ENCODE measurements at regions not wholly inside any gene's neighbourhood (a gene's known extent, or its start where the extent isn't known, plus 50 kb on each side); places are given as distances from the start of the nearest gene placed in this dataset.

- H3K4me3 ChIP-seq (ENCODE audit: low read depth, low read length) = no peak overlapping the region
- no peak for TF ChIP-seq CTCF (IDR thresholded peaks at IDR 0.05; ENCODE audit: low read depth, low read length)
Measured at GRCh38 chr15:39338251-39338650, 242.6 kb upstream of the THBS1 start.

- no peak overlapping the region for H3K4me3 ChIP-seq (ENCODE audit: low read depth, low read length)
- TF ChIP-seq CTCF (IDR thresholded peaks at IDR 0.05; ENCODE audit: low read depth, low read length) = no peak
Measured at GRCh38 chr15:39340903-39341645, 239.8 kb upstream of the THBS1 start.

- H3K4me3 ChIP-seq (ENCODE audit: low read depth, low read length) = no peak overlapping the region
- TF ChIP-seq CTCF (IDR thresholded peaks at IDR 0.05; ENCODE audit: low read depth, low read length) = no peak
Measured at GRCh38 chr15:39344662-39345141, 236.2 kb upstream of the THBS1 start.

- no peak for TF ChIP-seq CTCF (IDR thresholded peaks at IDR 0.05; ENCODE audit: low read depth, low read length)
- H3K4me3 ChIP-seq (ENCODE audit: low read depth, low read length) = no peak overlapping the region
Measured at GRCh38 chr15:39345176-39345575, 235.7 kb upstream of the THBS1 start.

- no peak overlapping the region for H3K4me3 ChIP-seq (ENCODE audit: low read depth, low read length)
- TF ChIP-seq CTCF (IDR thresholded peaks at IDR 0.05; ENCODE audit: low read depth, low read length) = no peak
Measured at GRCh38 chr15:39347453-39347852, 233.4 kb upstream of the THBS1 start.

- no peak for TF ChIP-seq CTCF (IDR thresholded peaks at IDR 0.05; ENCODE audit: low read depth, low read length)
- H3K4me3 ChIP-seq (ENCODE audit: low read depth, low read length) = no peak overlapping the region
Measured at GRCh38 chr15:39350785-39351184, 230.1 kb upstream of the THBS1 start.

GRCh38 chr15:39354189-39354588, 226.7 kb upstream of the THBS1 start:
- no peak overlapping the region for H3K4me3 ChIP-seq (ENCODE audit: low read depth, low read length)
- no peak for TF ChIP-seq CTCF (IDR thresholded peaks at IDR 0.05; ENCODE audit: low read depth, low read length)

All from WI38 (cell line).